ENCODE measurements at regions not wholly inside any gene's neighbourhood (a gene's known extent, or its start where the extent isn't known, plus 50 kb on each side); places are given as distances from the start of the nearest gene placed in this dataset.

- no peak for TF ChIP-seq ZBTB21 (tag by site-specific recombination; IDR thresholded peaks at IDR 0.05)
- TF ChIP-seq ZNF670 (tag by site-specific recombination; IDR thresholded peaks at IDR 0.05; ENCODE audit: low read depth): no peak
- TF ChIP-seq ZNF24 (tag by site-specific recombination; IDR thresholded peaks at IDR 0.05): no peak
- no peak for TF ChIP-seq ZNF112 (tag by site-specific recombination; IDR thresholded peaks at IDR 0.05)
- no peak for TF ChIP-seq CTCF (tag by site-specific recombination; IDR thresholded peaks at IDR 0.05)
- no peak for TF ChIP-seq ZNF138 (tag by site-specific recombination; IDR thresholded peaks at IDR 0.05; ENCODE audit: borderline replicate concordance)
- TF ChIP-seq TCF7L2 (IDR thresholded peaks at IDR 0.05; ENCODE audit: borderline replicate concordance, low read depth, low read length): no peak
These were observed 63.2 kb upstream of the HRH1 start for GRCh38 chr3:11091088-11091590.

Measured in HEK293 (cell line).